G401 (cell line): ENCODE measurements at regions not wholly inside any gene's neighbourhood (a gene's known extent, or its start where the extent isn't known, plus 50 kb on each side); places are given as distances from the start of the nearest gene placed in this dataset.
"Not testable (repeated sequence)": the region's sequence is repeated elsewhere in the genome, so short reads cannot be mapped to it uniquely, and the experiment has no call there.

ENCODE experiments used
- DNase-seq: peaks from one replicate; pipeline ENCODE4 v3.0.0-alpha.2; 2015; ENCODE audit warnings: low spot score
- in situ Hi-C: cut with HindIII; loops from 2 replicates; pipeline ENCODE4 v1.10.0; 2016; ENCODE audit warnings: low sequenced_read_pairs, mixed read lengths

- in situ Hi-C loops = no loop called here
- DNase-seq = no peak
Measured at GRCh38 chr11:96658436-96658835, 268.6 kb downstream of the JRKL start.

- in situ Hi-C loops = no loop called here
- DNase-seq = no peak
Measured at GRCh38 chr11:96664110-96664509, 274.3 kb downstream of the JRKL start.

- DNase-seq = no peak
- in situ Hi-C loops = no loop called here
Measured at GRCh38 chr11:96680211-96681018, 290.6 kb downstream of the JRKL start.

- in situ Hi-C loops = no loop called here
- no peak for DNase-seq
Measured at GRCh38 chr11:96681019-96681716, 291.4 kb downstream of the JRKL start.

DNA sequence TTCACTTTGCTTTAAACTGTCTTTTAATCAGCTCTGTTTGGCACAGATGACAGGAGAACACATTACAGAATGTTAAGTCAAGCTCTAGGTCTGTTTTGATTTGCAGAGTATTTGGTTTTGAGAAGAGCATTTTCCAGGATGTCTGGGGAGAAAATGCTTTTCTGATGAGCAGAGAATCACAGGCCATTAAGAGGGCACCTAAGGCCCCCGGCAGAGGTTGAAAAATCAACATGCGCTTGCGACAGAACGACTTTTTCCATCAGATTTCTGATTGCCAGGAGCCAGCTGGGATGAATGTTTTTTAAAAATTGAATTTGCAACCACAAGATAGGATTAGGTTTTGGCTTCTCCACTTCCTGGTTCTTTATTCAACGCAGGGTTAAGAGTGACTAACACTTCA, 304.5 kb downstream of the JRKL start:
- no peak for DNase-seq
- in situ Hi-C loops = no loop called here

DNA sequence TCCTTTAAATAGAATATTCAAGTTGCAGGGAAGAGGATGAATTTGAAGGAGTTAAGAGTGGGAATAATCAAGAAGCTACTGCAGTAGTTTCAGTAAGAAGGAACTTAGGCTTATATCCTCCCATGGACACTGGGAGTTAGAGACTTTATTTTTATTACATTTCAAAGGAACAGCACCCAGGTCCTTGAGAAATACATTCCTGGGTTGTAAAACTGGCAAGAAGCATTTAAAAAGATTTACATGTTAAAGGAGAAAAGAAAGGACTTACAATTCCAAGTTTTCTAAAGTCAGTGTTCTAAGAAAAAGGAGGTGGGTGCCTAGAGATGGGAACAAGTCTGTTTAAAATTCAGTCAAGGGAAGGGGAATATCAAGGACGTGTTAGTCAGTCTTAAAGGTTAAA, 306.9 kb downstream of the JRKL start:
- in situ Hi-C loops = no loop called here
- no peak for DNase-seq

- in situ Hi-C loops = no loop called here
- DNase-seq = no peak
Measured at GRCh38 chr11:96697466-96697865, 307.7 kb downstream of the JRKL start.

DNA sequence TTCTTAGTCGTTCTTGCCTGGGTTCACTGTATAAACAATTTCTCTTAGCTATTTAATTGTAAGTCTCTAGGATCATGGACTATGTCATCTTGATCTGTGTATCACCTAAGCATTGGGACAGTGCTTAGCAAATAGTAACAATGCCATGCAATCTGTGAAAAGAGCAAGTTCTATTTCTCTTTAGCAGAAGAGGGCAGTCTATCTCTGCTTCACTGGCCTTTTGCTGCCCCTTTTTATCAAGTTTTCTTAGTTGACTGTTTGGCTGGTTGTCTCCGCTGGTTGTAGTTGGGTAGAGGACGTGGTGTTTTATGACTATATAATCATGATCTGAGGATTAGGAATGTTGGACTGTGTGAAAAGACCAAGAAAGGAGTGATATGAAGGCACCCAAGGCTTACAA, 315.0 kb downstream of the JRKL start:
- in situ Hi-C loops = no loop called here
- DNase-seq = no peak

GRCh38 chr11:96706761-96707160, 316.9 kb downstream of the JRKL start:
- in situ Hi-C loops = no loop called here

GRCh38 chr11:96707273-96707672, 317.5 kb downstream of the JRKL start:
- DNase-seq = no peak
- in situ Hi-C loops = no loop called here

More at GRCh38 chr11:96706761-96707160, 316.9 kb downstream of the JRKL start:
- no peak for DNase-seq

DNA sequence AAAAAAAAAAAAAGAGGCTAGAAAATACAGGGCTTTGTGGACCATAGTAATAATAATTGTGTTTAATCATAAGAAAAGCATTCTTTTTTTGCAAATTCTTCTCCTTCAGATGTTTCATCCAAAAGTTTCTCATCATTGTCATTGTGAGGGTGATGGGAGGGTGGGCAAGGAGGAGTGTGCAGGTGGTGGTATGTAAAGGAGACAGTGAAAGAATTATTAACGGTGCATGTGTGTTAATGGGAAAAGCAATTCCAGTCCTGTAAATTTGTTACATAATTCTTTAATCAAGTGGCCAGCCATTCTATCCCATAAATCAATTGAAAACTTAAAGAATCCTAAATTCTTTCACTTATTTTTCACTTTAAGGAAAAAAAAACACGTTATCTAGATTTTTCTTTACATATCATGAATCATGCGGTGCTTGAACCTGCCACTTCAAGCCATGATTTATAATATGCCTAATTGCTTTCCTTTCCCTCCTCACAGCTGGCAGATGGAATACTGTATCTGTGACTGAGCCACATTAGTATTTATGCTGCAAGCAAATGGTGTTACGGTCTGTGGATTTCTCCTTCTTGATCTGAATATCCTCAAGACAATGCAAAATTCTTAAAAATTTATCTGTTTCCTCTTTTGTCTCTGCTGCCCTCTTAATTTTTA, 318.5 kb downstream of the JRKL start:
- in situ Hi-C loops = no loop called here
- no peak for DNase-seq

- in situ Hi-C loops = no loop called here
- DNase-seq = no peak
Measured at GRCh38 chr11:96713301-96713700, 323.5 kb downstream of the JRKL start.

DNA sequence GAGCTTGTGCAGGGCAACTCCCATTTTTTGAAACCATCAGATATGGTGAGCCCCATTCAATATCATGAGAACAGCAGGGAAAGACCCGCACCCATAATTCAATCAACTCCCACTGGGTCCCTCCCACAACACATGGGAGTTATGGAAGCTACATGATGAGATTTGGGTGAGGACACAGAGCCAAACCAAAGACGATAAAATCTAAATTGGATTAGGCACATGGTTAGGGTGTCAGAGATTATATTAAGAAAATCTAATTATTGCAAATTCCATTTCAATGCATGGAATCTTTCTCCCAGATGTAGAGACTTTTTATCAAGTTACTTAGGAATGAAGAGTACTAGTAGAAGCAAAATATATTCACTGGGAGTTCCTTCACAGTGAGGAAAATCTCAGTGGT, 324.9 kb downstream of the JRKL start:
- no peak for DNase-seq
- in situ Hi-C loops = no loop called here

GRCh38 chr11:96715208-96715607, 325.4 kb downstream of the JRKL start:
- no peak for DNase-seq
- in situ Hi-C loops = no loop called here

- no peak for DNase-seq
- in situ Hi-C loops = no loop called here
Measured at GRCh38 chr11:96736601-96737000, 346.8 kb downstream of the JRKL start.

- DNase-seq = no peak
- in situ Hi-C loops = no loop called here
Measured at GRCh38 chr11:96738311-96738710, 348.5 kb downstream of the JRKL start.

GRCh38 chr11:96741068-96741467, 351.3 kb downstream of the JRKL start:
- in situ Hi-C loops = no loop called here
- no peak for DNase-seq

DNA sequence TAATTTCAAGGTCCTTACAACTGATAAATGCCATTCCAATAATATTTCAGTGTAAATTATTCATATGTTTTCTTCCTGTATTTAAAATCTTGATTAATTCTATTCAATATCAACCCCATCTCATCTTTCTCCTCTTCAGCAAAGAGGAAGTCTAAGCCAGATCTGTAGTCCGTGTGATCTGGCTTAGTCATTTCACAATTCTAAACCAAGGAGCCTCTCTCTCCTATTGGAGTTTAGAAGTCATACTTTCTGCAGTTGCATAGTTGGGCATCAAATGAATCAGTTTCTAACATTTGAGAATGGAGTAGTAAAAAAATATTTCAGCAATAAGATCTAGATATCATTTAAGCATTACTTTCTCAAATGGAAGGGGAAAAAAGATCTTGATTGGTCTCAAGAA, 354.9 kb downstream of the JRKL start:
- in situ Hi-C loops = no loop called here
- no peak for DNase-seq

DNA sequence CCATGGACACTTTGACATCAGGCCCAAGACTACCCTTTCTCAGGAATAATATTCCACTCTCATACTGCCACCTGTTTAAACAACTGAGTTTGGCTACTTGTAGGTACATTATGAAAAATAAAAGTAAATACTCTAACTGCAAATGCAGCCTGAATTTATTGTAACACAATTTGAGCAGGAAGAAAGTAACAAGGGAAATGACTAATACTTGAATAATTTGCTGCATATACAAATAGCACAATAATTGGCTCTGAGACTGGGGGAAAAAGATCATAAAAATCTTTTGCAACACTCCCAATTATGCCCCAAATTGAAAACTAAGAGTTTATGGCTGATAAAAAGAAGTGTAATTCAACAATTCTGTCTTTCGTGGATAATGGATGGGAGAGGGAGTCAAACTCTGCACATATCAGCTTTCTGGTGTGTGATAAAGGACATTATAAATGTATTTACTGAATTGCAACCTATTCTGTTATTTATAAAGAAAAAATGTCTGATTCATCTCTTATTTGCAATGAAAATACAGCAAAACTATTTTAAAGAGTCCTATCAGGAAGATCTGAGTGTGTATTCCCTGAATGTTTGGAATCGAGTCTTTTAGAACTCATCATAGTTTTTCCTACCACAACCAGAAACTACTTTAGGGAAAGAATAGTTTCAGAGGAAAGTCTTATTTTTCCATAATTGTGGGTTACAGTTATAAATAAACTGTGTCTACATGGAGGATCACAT, 359.0 kb downstream of the JRKL start:
- in situ Hi-C loops = no loop called here
- DNase-seq = no peak

DNA sequence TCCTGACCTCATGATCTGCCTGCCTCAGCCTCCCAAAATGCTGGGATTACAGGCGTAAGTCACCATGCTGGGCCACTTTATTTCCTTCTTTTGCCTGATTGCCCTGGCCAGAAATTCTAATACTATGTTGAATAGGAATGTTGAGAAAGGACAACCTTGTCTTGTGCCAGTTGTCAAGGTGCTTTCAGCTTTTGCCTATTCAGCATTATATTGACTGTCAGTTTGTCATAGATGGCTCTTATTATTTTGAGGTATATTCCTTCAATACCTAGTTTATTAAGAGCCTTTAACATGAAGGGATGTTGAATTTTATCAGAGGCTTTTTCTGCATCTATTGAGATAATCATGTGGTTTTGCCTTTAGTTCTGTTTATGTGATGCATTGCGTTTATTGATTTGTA, 362.0 kb downstream of the JRKL start:
- in situ Hi-C loops, DNase-seq: not testable (repeated sequence)
